ENCODE measurements at regions not wholly inside any gene's neighbourhood (a gene's known extent, or its start where the extent isn't known, plus 50 kb on each side); places are given as distances from the start of the nearest gene placed in this dataset.

DNA sequence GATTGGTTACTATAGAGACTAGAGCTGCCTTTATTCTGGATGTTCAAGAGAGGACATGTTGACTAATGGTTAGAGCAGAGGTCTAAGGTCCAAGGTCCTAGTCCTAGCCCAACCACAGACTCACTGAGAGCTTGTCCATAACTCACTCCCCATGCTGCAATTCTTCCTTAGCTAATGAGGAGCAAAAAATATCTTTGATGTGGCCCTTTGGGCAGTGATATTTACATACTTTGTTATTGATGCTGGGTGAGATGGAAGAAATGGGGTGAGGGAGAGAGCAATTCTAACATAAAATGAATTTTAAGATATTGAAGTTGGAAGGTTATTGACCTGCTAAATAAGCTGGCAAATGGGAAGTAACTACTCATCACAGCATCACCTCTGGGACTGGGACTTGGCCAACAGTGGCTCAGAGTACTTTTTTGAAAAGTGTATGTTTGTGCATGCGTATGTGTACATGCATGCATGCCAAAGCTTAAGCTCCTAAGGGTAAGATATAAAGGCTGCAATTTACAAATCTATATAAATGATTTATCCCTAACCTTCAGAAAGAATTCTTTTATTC is 58.0 kb upstream of the ANKRD55 start:
- Histone ChIP-seq H3K36me3 (no peaks in the 10 kb centered on the region), H3K4me1 (no peaks in the 10 kb centered on the region), H3K9me3 (no peaks in the 10 kb centered on the region), H3K27ac (no peak overlapping the region), H3K27me3 (no peaks in the 10 kb centered on the region), H3K4me3 (no peak overlapping the region)
- intact Hi-C loops (cut with DNase I; ENCODE audit: low total_unique reads), result no loop called here
- no peak for TF ChIP-seq POLR2A (IDR thresholded peaks at IDR 0.05)
- TF ChIP-seq, protein P1, sequence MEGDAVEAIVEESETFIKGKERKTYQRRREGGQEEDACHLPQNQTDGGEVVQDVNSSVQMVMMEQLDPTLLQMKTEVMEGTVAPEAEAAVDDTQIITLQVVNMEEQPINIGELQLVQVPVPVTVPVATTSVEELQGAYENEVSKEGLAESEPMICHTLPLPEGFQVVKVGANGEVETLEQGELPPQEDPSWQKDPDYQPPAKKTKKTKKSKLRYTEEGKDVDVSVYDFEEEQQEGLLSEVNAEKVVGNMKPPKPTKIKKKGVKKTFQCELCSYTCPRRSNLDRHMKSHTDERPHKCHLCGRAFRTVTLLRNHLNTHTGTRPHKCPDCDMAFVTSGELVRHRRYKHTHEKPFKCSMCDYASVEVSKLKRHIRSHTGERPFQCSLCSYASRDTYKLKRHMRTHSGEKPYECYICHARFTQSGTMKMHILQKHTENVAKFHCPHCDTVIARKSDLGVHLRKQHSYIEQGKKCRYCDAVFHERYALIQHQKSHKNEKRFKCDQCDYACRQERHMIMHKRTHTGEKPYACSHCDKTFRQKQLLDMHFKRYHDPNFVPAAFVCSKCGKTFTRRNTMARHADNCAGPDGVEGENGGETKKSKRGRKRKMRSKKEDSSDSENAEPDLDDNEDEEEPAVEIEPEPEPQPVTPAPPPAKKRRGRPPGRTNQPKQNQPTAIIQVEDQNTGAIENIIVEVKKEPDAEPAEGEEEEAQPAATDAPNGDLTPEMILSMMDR (IDR thresholded peaks at IDR 0.05), result no peak
- no peak for DNase-seq

DNA sequence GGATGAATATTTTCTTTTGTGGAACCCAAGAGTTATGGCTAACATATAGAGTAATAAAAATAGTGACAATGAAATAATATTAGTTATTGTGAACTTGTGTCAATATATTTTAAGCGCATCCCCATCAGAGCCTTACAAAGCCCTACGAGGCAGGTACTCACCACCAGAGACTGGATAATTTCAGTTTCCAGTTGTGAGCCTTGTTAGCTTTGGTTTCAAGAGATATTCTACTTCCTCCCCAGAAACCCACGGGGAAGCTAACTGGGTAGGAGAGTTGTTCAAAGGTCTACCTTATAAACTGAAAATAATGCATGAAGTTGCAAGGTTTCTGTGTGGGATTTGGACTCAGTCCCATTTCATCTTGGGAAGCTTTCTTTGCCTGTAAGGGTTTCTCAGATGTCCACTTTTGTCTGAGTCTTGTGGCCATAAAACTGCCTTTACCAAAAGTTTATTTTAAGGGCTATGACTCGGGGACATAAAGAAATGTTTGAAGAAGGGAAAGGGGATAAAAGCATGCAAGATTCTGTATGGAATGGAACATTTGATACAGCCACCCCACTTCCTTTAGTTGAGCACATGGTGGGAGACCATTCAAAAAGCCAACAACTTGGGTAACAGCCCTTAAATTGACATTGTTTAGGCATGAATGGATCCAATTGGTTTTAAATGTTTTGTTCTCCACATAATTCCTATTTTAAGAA is 57.4 kb upstream of the ANKRD55 start:
- TF ChIP-seq, protein P1 (IDR thresholded peaks at IDR 0.05), result no peak
- TF ChIP-seq POLR2A (IDR thresholded peaks at IDR 0.05), result no peak
- Histone ChIP-seq H3K27ac (no peak overlapping the region), H3K36me3 (no peaks in the 10 kb centered on the region), H3K27me3 (no peaks in the 10 kb centered on the region), H3K4me1 (no peaks in the 10 kb centered on the region), H3K9me3 (no peaks in the 10 kb centered on the region), H3K4me3 (no peak overlapping the region)
- DNase-seq, result no peak
- intact Hi-C loops (cut with DNase I; ENCODE audit: low total_unique reads), result no loop called here

DNA sequence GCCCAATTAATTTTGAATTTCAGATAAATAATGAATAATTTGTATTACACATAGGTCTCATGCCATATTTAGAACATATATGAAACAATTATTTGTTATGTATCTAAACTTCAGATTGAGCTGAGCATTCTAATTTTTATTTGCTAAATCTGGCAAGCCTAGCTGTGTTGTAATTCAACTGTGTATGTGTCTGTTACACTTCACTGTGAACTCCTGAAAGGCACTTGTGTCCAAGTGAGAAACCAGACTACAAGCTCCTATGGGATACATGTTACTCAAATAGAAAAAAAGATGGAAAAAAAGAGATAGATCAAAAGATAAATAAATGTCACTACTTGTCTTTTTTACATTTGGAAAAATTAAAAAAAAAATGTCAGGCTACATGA is 56.5 kb upstream of the ANKRD55 start:
- no peaks in the 10 kb centered on the region for H3K9me3 ChIP-seq
- no peaks in the 10 kb centered on the region for H3K36me3 ChIP-seq
- H3K27me3 ChIP-seq, result no peaks in the 10 kb centered on the region
- H3K4me3 ChIP-seq, result no peak overlapping the region
- H3K27ac ChIP-seq, result no peak overlapping the region
- no peaks in the 10 kb centered on the region for H3K4me1 ChIP-seq
- no peak for DNase-seq
- TF ChIP-seq, protein P1 (IDR thresholded peaks at IDR 0.05), result no peak
- TF ChIP-seq POLR2A (IDR thresholded peaks at IDR 0.05), result no peak
- intact Hi-C loops (cut with DNase I; ENCODE audit: low total_unique reads), result no loop called here

DNA sequence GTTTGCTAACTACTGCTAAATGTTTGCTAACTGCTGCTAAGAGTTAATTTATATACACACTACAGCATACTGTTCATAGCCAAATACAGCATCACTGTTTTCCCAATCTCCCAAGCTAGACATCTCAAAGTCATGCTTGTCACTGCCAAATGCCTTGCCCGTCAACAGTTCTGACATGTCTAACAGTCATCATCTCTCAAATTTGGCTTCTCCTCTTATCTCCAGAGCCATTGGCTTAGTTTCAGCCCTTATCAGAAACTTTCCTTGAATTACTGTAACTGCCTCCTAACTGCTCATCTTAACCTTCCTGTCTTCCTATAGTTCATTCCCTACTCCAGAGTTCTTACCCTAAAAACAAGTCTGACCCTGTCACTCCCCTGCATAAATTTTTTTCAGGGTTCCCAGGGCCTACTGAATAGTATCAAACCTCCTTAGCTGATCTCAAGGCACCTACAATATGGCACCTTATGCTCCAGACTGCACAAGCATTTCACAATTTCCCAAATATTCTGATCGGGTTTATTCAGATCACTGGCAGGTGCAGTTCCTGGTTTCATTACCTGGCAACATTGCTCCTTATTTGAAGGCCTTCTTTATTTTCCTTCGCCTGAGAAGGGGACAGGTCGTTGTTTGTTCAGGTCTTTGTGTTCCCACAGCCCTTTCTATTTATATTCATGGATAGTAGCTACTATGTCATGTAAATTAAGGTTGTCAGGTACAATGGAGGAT is 55.9 kb upstream of the ANKRD55 start:
- no peaks in the 10 kb centered on the region for H3K27me3 ChIP-seq
- no peak overlapping the region for H3K27ac ChIP-seq
- intact Hi-C loops (cut with DNase I; ENCODE audit: low total_unique reads), result no loop called here
- H3K4me3 ChIP-seq, result no peak overlapping the region
- no peaks in the 10 kb centered on the region for H3K9me3 ChIP-seq
- H3K36me3 ChIP-seq, result no peaks in the 10 kb centered on the region
- DNase-seq, result no peak
- H3K4me1 ChIP-seq, result no peaks in the 10 kb centered on the region
- TF ChIP-seq, protein P1 (IDR thresholded peaks at IDR 0.05), result no peak
- TF ChIP-seq POLR2A (IDR thresholded peaks at IDR 0.05), result no peak

Measured in uterus (tissue), 3 donors.